ENCODE measurements at regions not wholly inside any gene's neighbourhood (a gene's known extent, or its start where the extent isn't known, plus 50 kb on each side); places are given as distances from the start of the nearest gene placed in this dataset.

DNA sequence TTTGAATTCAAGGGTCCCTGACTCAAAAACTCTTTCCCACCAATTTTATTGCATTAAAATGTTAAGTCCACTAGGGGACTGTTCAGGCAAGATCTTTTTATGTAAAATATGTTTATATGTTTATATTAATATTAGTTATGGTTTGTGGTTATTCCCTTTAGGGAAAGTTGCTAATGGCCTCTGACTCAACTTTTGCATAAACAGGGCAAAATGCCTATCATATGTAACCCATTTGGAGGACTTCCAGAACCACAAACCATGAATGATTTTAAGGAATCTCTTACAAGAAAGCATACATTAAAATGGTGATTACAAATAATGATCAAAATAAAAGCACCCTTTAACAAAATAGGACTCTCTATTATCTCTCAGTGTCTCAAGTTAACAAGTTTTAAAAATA lies 1484.5 kb upstream of the ZEB2 start:
- TF ChIP-seq, protein P1, sequence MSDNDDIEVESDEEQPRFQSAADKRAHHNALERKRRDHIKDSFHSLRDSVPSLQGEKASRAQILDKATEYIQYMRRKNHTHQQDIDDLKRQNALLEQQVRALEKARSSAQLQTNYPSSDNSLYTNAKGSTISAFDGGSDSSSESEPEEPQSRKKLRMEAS (IDR thresholded peaks at IDR 0.05): no peak
- TF ChIP-seq POLR2A (IDR thresholded peaks at IDR 0.05; ENCODE audit: borderline replicate concordance, extremely low read depth, insufficient read depth, insufficient read length) (no peak), JUND (IDR thresholded peaks at IDR 0.05) (no peak), RAD21 (IDR thresholded peaks at IDR 0.05; ENCODE audit: low read depth) (no peak), EZH2 (IDR thresholded peaks at IDR 0.05) (no peak), ELF1 (IDR thresholded peaks at IDR 0.05; ENCODE audit: borderline replicate concordance, low read depth) (no peak), SRF (IDR thresholded peaks at IDR 0.05; ENCODE audit: low read depth) (no peak), SP1 (IDR thresholded peaks at IDR 0.05; ENCODE audit: low read depth) (no peak)
- TF ChIP-seq, protein P2, sequence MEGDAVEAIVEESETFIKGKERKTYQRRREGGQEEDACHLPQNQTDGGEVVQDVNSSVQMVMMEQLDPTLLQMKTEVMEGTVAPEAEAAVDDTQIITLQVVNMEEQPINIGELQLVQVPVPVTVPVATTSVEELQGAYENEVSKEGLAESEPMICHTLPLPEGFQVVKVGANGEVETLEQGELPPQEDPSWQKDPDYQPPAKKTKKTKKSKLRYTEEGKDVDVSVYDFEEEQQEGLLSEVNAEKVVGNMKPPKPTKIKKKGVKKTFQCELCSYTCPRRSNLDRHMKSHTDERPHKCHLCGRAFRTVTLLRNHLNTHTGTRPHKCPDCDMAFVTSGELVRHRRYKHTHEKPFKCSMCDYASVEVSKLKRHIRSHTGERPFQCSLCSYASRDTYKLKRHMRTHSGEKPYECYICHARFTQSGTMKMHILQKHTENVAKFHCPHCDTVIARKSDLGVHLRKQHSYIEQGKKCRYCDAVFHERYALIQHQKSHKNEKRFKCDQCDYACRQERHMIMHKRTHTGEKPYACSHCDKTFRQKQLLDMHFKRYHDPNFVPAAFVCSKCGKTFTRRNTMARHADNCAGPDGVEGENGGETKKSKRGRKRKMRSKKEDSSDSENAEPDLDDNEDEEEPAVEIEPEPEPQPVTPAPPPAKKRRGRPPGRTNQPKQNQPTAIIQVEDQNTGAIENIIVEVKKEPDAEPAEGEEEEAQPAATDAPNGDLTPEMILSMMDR (IDR thresholded peaks at IDR 0.05 in 2 of 3, conservative IDR thresholded peaks at IDR 0.05 in 1 of 3; ENCODE audit: borderline replicate concordance in 1 of 3, insufficient read depth in 1 of 3, low read depth in 2 of 3, low read length in 2 of 3): no peak
